T-helper 2 cell treated with Interferon-gamma antibody and Interleukin-4, amounts not matched to agents 100 ng/mL and 5 ng/mL, for 36 hours (primary cell): ENCODE measurements at regions not wholly inside any gene's neighbourhood (a gene's known extent, or its start where the extent isn't known, plus 50 kb on each side); places are given as distances from the start of the nearest gene placed in this dataset.

Experiments
- intact Hi-C: fragments of 100-400 bp; cut with micrococcal nuclease; formaldehyde crosslinking; loops from one replicate; pipeline ENCODE4 v1.15.1; 2023

DNA sequence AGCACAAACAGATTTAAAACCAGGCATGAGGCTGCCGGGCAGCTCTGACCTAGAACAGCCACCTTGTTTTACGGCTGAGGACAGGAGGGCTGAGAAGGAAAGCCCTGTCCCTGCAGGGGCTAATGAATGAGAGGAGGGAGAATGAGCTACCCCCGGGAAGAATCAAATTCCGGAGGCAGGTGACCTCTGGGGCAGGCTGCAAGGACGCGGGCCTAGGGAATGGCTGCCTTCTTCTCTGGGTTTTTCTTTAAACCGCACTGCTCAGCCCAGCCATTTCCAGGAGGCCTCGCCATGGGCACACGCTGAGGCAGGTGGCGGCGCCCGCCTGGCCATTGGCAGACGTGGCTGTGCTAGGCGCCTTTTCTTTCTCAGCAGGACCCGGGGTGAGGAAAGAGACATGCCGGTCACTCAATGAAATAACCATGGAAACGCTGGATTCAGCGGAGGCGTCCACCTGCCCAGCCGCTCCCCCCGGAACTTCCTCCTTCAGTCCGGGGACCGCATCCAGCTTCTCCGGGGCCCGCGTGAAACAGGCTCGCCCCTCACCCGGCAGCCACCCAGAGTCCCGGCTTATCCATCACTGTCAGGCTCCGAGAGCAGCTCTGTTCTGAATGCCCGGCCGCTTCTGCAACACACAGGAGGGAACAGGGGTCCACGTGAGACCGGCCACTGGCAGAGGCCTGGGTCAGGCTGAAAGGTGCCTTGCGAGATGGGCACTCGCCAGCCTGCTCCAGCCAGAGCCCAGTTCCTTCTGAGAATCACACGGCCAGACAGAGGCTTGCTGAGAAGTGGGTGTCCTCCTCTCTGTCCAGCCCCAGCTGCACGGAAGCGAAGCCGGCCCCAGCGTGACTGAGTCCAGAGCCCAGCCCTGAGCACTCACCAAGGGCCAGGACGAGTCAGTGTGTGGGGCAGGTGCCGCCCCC, 82.1 kb downstream of the PDGFA start:
- intact Hi-C loops: no loop called here

DNA sequence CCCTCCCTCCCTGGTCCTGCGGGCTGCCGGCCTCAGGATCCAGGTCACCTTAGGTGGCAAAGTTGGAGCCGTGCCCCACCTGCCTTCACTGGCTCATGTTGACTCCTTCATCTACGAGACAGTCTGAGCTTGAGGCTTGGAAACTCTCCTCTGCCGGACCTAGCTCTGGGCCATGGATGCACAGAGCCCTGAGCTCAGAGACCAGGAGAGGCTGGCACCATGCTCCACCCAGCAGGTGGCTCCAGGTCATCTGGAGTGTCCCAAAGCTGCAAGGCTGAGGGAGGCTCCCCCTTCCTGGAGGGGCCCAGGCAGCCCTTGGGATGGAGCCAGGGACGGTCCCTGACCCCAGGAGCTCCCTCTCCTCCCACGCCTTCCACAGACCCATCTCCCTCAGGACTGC, 81.3 kb downstream of the PDGFA start:
- intact Hi-C loops: no loop called here

DNA sequence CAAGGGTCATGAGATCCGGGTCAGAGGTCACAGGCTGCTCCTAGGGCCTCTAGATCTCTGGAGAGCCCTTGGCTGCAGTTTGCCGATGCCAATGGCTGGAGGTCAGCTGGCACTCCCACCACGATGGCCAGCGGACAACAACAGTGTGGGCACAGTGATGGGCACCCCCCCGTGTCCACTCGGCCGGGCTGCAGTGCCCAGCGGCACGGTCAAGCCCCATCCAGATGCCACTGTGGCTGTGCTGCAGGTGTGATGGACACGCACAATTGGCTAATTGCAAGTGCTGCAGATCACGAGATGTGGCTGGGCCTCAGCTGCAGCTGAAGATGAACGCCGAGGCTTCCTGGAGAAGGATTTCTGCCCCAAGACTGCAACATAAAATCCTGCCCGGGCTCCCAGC, 80.7 kb downstream of the PDGFA start:
- intact Hi-C loops: no loop called here

DNA sequence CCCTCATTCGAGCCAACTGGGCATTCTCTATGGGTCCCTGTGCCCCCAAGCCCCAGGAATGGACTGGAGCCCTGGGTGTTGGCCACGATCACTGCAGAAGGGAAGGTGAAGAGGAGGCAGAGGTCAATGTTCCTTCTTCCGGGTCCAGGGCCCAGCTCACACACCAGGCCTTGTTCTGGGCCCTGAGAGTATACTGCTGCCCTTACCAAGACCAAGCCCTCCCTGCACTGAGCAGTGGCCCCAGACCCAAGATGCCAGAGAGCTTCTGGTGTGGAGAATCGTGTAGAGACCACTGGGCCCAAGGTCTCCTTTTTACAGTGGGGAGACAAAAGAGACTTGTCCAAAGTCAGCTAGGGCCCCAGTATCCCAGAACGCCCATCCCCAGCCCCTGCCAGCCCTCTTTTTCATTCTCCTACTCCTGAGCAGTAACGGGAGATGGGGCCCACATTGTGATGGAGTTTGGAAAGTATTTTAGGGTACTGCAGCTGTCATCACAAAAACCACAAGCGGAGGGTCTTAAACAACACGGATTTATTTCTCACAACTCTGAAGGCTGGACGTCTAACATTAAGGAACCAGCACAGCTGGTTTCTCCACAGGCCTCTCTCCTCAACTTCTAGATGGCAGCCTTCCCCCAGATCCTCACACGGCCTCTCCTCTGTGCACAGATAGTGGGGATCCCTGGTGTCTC, 79.4 kb downstream of the PDGFA start:
- intact Hi-C loops: no loop called here

DNA sequence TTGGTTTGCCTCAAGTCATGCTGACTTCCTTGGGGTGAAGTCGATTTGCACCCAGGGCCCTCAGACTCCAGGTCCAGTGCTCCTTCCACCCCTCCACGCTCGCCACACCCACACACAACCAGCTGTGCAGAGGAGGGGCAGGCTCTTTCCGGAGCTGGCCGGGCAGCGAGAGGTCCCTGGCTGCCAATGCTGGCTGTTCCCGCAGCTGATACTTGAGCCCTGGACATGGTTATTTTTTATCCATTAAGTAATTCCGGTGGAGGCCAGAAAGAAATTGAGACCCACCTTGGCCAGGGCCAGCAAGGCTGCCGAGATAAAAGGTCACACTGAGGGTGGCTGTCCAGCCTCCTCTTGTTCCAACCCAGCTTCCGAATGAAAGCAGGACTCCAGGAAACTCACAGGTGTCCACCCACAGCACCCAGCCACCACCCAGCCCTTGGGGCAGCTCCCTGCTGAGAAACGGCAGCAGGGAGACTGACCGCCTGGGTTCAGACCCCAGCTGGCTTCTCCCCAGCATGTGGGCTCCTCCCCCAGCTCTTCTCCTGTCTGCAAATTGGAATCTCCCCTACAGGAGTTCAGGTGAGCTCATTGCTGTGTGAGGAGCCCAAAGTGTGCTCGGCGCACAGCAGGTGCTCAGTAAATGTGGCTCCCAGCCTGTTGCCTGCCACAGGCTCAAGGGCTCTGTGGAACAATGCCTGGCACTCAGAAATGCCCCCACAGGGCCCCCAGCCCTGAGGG, 77.8 kb downstream of the PDGFA start:
- intact Hi-C loops: no loop called here

DNA sequence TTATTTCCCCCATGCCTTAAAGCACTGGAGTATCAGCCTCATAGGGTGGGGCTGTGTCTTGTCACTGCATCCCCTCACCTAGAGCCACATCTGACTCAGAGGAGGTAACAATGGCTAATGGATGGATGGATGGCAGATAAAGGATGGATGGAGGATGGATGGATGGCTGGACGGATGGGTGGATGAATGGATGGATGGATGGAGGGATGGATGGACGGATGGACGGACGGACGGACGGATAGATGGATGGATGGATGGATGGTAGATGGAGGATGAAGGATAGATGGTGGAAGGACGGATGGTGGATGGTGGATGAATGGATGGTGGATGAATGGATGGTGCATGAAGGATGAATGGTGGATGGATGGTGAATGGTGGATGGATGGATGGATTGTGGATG, 77.2 kb downstream of the PDGFA start:
- intact Hi-C loops: no loop called here

DNA sequence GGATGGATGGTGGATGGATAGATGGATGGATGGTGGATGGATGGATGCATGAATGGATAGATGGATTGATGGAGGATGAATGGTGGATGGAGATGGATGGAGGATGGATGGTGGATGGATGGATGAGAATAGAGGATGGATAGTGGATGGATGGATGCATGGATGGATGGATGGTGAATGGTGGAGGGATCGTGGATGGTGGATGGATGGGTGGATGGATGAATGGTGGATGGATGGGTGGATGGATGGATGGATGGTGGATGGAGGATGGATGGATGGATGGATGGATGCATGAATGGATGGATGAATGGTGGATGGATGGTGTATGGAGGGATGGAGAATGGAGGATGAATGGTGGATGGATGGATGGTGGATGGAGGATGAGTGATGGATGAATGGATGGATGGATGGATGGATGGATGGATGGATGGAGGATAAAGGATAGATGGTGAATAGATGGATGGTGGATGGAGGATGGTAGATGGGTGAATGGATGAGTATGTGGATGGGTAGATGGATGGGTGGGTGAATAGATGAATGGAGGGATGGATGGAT, 76.3 kb downstream of the PDGFA start:
- intact Hi-C loops: no loop called here

DNA sequence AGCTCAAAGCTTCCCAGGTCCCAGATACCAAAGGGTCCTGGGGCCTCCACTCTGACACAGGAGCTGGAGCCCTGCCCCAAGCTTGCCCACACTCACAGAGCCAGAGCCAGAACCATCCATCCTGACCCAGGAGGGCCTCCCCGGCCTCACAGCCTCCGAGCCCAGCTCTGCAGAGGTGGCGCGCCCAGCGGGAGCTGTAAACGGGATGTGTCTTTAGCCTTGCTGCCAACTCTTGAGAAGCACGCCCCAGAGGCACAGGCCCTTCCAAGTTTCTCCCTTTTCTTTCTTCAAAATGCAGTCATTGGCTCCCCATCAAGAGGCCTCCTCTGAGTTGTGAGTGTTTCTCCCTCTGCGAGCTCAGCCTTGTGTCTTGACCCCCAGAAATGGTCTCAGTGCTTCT, 75.0 kb downstream of the PDGFA start:
- intact Hi-C loops: no loop called here

DNA sequence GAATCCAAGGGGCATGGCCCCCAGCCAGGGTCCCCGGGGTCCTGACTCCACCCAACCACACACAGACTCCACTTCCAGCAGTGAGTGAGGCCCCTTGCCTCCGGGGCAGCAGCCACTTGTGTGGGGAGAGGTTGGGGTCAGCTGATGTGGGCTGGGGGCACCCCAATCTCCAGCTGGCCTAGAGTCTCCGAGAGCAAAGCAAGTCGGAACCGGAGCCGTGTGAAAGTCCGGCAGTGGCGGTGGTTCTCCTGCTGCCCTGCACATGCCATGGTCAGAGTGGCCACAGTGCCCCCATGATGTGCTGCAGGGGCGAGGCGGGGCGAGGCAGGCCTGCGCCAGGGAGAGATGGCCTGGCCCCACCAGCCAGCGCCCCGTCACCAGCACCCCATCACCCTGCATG, 74.6 kb downstream of the PDGFA start:
- intact Hi-C loops: no loop called here

DNA sequence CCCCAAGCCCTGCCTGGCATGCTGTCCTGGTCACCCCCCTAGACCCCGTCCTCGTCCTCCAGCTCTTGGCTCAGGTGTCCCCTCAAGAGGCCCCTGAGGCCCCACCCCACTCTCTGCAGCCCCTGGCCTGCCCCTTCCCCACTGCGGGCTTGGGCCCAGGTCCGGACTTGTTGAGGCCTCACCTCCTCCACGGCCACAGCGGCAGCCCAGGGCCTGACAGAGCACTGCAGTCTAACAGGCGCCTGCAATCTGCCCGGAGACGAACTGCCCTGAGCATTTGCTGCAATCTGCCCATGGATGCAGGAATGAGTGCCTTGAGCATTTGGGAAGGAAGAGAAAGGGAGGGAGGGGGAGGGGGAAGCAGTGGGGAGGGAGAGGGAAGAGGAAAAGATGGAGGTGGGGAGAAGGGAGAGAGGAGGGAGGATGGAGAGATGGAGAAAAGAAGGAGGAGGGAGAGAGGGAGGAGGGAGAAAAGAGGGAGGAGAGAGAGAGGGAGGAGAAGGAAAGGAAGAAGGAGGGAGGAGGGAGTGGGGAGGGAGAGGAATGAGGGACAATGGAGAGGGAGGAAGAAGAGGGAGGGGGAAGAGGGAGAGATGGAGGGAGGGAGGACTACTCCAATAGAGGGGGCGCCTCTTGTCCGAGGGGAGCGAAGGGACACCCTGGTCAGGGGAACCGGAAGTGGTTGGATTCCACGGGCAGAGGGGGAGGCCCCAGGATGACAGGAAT, 73.9 kb downstream of the PDGFA start:
- intact Hi-C loops: no loop called here

DNA sequence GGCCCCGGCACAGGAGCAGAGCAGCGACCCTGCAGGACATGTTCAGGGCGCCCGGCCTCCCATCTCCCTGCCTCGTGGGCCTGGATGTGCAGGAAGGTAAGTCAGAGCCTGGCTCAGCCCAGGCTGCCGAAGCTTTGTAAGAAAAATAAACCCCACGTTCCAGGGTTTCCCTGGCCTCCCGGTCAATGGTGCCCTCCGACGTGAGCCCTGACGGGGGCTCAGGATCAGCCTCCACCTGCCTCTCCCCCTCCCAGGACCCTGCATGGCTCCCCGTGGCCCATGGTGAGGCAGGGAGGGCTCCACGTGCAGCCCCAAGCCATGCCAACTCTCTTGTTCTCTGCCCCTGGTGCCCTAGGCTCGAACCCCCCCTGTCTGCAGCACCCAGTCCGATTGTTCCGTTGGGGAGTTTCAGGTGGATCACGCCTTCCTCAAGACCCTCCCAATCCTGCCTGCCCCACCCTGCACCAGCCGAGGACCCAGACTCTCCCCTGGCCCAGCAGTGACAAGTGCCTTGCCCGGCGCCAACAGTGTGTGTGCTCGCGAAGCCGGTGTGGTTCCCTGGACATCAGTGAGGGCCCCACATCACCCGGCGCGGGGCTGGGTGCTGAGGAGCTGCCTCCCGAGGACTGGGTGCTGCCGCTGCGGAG, 73.2 kb downstream of the PDGFA start:
- intact Hi-C loops: no loop called here
